Fibroblast of the aortic adventitia (primary cell): ENCODE measurements at regions not wholly inside any gene's neighbourhood (a gene's known extent, or its start where the extent isn't known, plus 50 kb on each side); places are given as distances from the start of the nearest gene placed in this dataset.

Source experiments
- DNase-seq: peaks from one replicate; pipeline ENCODE4 v3.0.0-alpha.2; 2010; ENCODE audit warnings: low read depth
- H3K4me3 ChIP-seq: 2 replicates; pipeline ENCODE4 v1.5.1; 2011; ENCODE audit warnings: low read depth, mild to moderate bottlenecking, control low read depth, low read length, moderate library complexity
- CTCF ChIP-seq: IDR thresholded peaks from 2 replicates; pipeline ENCODE4 v1.5.1; 2011; ENCODE audit warnings: mild to moderate bottlenecking, low read length, control low read depth, inconsistent platforms; ENCODE audit not compliant: insufficient read depth

- no peak for TF ChIP-seq CTCF
- no peak for DNase-seq
These were observed 286.5 kb upstream of the JARID2 start for GRCh38 chr6:14959324-14959885.

GRCh38 chr6:14964556-14965270, 281.2 kb upstream of the JARID2 start:
- H3K4me3 ChIP-seq, result no peak overlapping the region
- TF ChIP-seq CTCF, result no peak
- DNase-seq, result no peak

More at GRCh38 chr6:14959324-14959885, 286.5 kb upstream of the JARID2 start:
- no peak overlapping the region for H3K4me3 ChIP-seq

GRCh38 chr6:14965424-14966075, 280.3 kb upstream of the JARID2 start:
- TF ChIP-seq CTCF, result no peak
- H3K4me3 ChIP-seq, result no peak overlapping the region
- no peak for DNase-seq

GRCh38 chr6:14966096-14966905, 279.6 kb upstream of the JARID2 start:
- peak; percentile 12 for DNase-seq
- no peak for TF ChIP-seq CTCF
- H3K4me3 ChIP-seq, result no peak overlapping the region

- no peak for DNase-seq
- TF ChIP-seq CTCF, result no peak
- no peak overlapping the region for H3K4me3 ChIP-seq
These were observed 278.8 kb upstream of the JARID2 start for GRCh38 chr6:14966906-14967711.
